ENCODE measurements at regions not wholly inside any gene's neighbourhood (a gene's known extent, or its start where the extent isn't known, plus 50 kb on each side); places are given as distances from the start of the nearest gene placed in this dataset.
"Not testable (repeated sequence)": the region's sequence is repeated elsewhere in the genome, so short reads cannot be mapped to it uniquely, and the experiment has no call there.

GRCh38 chr4:55028196-55028595 lies 97.2 kb downstream of the KDR start:
- no peak for DNase-seq (ENCODE audit: extremely low read depth in 1 of 2, low read depth in 1 of 2)

- no peak for DNase-seq (ENCODE audit: extremely low read depth in 1 of 2, low read depth in 1 of 2)
Measured at GRCh38 chr4:55027596-55027995, 97.8 kb downstream of the KDR start.

- DNase-seq (ENCODE audit: extremely low read depth in 1 of 2, low read depth in 1 of 2), result not testable (repeated sequence)
Measured at GRCh38 chr4:55025456-55025855, 99.9 kb downstream of the KDR start.

GRCh38 chr4:55023030-55023429 lies 102.4 kb downstream of the KDR start:
- DNase-seq (ENCODE audit: extremely low read depth in 1 of 2, low read depth in 1 of 2), result no peak

GRCh38 chr4:55021214-55021613 lies 104.2 kb downstream of the KDR start:
- DNase-seq (ENCODE audit: extremely low read depth in 1 of 2, low read depth in 1 of 2), result no peak

- DNase-seq (ENCODE audit: extremely low read depth in 1 of 2, low read depth in 1 of 2), result no peak
Measured at GRCh38 chr4:55020131-55020530, 105.3 kb downstream of the KDR start.

GRCh38 chr4:55018978-55019377 lies 106.4 kb downstream of the KDR start:
- DNase-seq (ENCODE audit: extremely low read depth in 1 of 2, low read depth in 1 of 2), result no peak

- no peak for DNase-seq (ENCODE audit: extremely low read depth in 1 of 2, low read depth in 1 of 2)
Measured at GRCh38 chr4:55018521-55018920, 106.9 kb downstream of the KDR start.

GRCh38 chr4:55017406-55017805 lies 108.0 kb downstream of the KDR start:
- no peak for DNase-seq (ENCODE audit: extremely low read depth in 1 of 2, low read depth in 1 of 2)

GRCh38 chr4:55016131-55016530 lies 109.3 kb downstream of the KDR start:
- DNase-seq (ENCODE audit: extremely low read depth in 1 of 2, low read depth in 1 of 2), result no peak

- DNase-seq (ENCODE audit: extremely low read depth in 1 of 2, low read depth in 1 of 2), result no peak
Measured at GRCh38 chr4:55014876-55015275, 110.5 kb downstream of the KDR start.

GRCh38 chr4:55013431-55013955 lies 111.9 kb downstream of the KDR start:
- no peak for DNase-seq (ENCODE audit: extremely low read depth in 1 of 2, low read depth in 1 of 2)

- no peak for DNase-seq (ENCODE audit: extremely low read depth in 1 of 2, low read depth in 1 of 2)
Measured at GRCh38 chr4:55012363-55013230, 112.8 kb downstream of the KDR start.

GRCh38 chr4:55011761-55012160 lies 113.6 kb downstream of the KDR start:
- DNase-seq (ENCODE audit: extremely low read depth in 1 of 2, low read depth in 1 of 2), result no peak

- no peak for DNase-seq (ENCODE audit: extremely low read depth in 1 of 2, low read depth in 1 of 2)
Measured at GRCh38 chr4:55010550-55010949, 114.8 kb downstream of the KDR start.

- no peak for DNase-seq (ENCODE audit: extremely low read depth in 1 of 2, low read depth in 1 of 2)
Measured at GRCh38 chr4:55008166-55009056, 117.0 kb downstream of the KDR start.

GRCh38 chr4:55005910-55006309 lies 119.5 kb downstream of the KDR start:
- DNase-seq (ENCODE audit: extremely low read depth in 1 of 2, low read depth in 1 of 2), result no peak

GRCh38 chr4:55004831-55005230 lies 120.6 kb downstream of the KDR start:
- DNase-seq (ENCODE audit: extremely low read depth in 1 of 2, low read depth in 1 of 2), result no peak

GRCh38 chr4:55002431-55002830 lies 123.0 kb downstream of the KDR start:
- DNase-seq (ENCODE audit: extremely low read depth in 1 of 2, low read depth in 1 of 2), result no peak

- no peak for DNase-seq (ENCODE audit: extremely low read depth in 1 of 2, low read depth in 1 of 2)
Measured at GRCh38 chr4:55001538-55001937, 123.9 kb downstream of the KDR start.

- DNase-seq (ENCODE audit: extremely low read depth in 1 of 2, low read depth in 1 of 2), result no peak
Measured at GRCh38 chr4:54999003-54999402, 126.4 kb downstream of the KDR start.

Data from stimulated activated CD8-positive, alpha-beta memory T cell treated with anti-CD3 and anti-CD28 coated beads, Interleukin-7, amount 100 ng/mL, for 48 hours (primary cell).